ENCODE measurements at regions not wholly inside any gene's neighbourhood (a gene's known extent, or its start where the extent isn't known, plus 50 kb on each side); places are given as distances from the start of the nearest gene placed in this dataset.
"Not testable (repeated sequence)": the region's sequence is repeated elsewhere in the genome, so short reads cannot be mapped to it uniquely, and the experiment has no call there.

- DNase-seq: not testable (repeated sequence)
Observed at GRCh38 chr15:91415258-91415657, 315.2 kb downstream of the SV2B start.

GRCh38 chr15:91420689-91421088 lies 320.6 kb downstream of the SV2B start:
- no peak for DNase-seq

- DNase-seq: no peak
Observed at GRCh38 chr15:91422797-91423196, 322.7 kb downstream of the SV2B start.

GRCh38 chr15:91424001-91424400 lies 323.9 kb downstream of the SV2B start:
- DNase-seq: no peak

- peak; percentile 29 for DNase-seq
Observed at GRCh38 chr15:91426412-91426811, 326.4 kb downstream of the SV2B start.

- DNase-seq: no peak
Observed at GRCh38 chr15:91429973-91430372, 329.9 kb downstream of the SV2B start.

GRCh38 chr15:91431041-91431715 lies 331.1 kb downstream of the SV2B start:
- DNase-seq: no peak

GRCh38 chr15:91435113-91435512 lies 335.1 kb downstream of the SV2B start:
- DNase-seq: no peak

GRCh38 chr15:91444656-91445055 lies 344.6 kb downstream of the SV2B start:
- no peak for DNase-seq

- DNase-seq: no peak
Observed at GRCh38 chr15:91445695-91446228, 345.7 kb downstream of the SV2B start.

GRCh38 chr15:91447991-91448644 lies 348.1 kb downstream of the SV2B start:
- no peak for DNase-seq

- not testable (repeated sequence) for DNase-seq
Observed at GRCh38 chr15:91453376-91453775, 353.3 kb downstream of the SV2B start.

GRCh38 chr15:91456251-91456718 lies 356.2 kb downstream of the SV2B start:
- no peak for DNase-seq

GRCh38 chr15:91456921-91457320 lies 356.9 kb downstream of the SV2B start:
- DNase-seq: no peak

GRCh38 chr15:91461377-91461776 lies 361.3 kb downstream of the SV2B start:
- no peak for DNase-seq

- DNase-seq: no peak
Observed at GRCh38 chr15:91465086-91465485, 365.0 kb downstream of the SV2B start.

- no peak for DNase-seq
Observed at GRCh38 chr15:91465696-91466095, 365.6 kb downstream of the SV2B start.

GRCh38 chr15:91468871-91469580 lies 369.0 kb downstream of the SV2B start:
- DNase-seq: peak; percentile 40

GRCh38 chr15:91469632-91470567 lies 369.8 kb downstream of the SV2B start:
- peak; percentile 80 for DNase-seq

- no peak for DNase-seq
Observed at GRCh38 chr15:91471468-91471867, 371.4 kb downstream of the SV2B start.

- no peak for DNase-seq
Observed at GRCh38 chr15:91472316-91472756, 372.3 kb downstream of the SV2B start.

- no peak for DNase-seq
Observed at GRCh38 chr15:91473894-91474545, 374.0 kb downstream of the SV2B start.

Measured in stimulated activated CD8-positive, alpha-beta memory T cell treated with anti-CD3 and anti-CD28 coated beads, Interleukin-4, amount 100 ng/mL, for 48 hours (primary cell).